NCI-H774 (cell line): ENCODE measurements at regions not wholly inside any gene's neighbourhood (a gene's known extent, or its start where the extent isn't known, plus 50 kb on each side); places are given as distances from the start of the nearest gene placed in this dataset.
"Not testable (repeated sequence)": the region's sequence is repeated elsewhere in the genome, so short reads cannot be mapped to it uniquely, and the experiment has no call there.

Experiments used
- DNase-seq: peaks from one replicate; lab custom pipeline; 2025; lab: John Stamatoyannopoulos, UW

DNA sequence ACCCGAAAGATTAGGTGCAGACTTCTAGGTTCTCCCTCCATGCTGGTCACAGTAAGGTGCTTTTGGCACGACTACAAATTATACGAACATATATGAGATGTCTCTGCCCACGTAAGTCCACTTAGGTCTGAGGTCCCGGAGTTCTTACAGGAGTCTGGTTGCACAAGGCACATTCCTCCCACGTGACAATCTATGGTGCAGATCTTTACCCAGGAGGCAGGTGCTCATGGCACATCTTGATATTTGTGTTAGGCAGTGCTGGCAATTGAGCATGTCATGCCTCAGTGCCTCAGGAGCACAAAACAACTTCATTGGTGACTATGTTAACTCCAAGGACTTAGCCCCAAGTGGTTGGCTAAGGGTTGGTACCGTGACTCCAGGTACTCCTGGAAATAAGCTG is 92.0 kb upstream of the AMN1 start:
- DNase-seq, result no peak

DNA sequence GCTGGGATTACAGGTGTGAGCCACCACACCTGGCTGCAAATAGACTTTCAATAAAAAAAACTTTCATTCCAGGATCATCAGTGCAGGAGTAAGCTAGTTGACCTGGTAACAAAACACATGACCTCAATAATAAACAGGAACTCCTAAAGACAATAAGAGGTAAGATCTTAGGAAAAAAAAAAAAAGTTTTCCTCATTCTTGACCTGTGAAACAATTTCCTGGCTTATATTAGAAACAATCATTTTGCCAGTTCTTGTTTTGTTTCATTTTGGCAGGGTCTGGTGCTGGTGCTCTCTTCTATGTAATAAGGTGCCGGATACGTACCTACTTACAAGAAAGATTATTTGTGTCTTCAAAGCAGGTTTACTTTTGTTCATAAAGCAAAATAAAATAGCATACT is 90.6 kb upstream of the AMN1 start:
- DNase-seq, result no peak

DNA sequence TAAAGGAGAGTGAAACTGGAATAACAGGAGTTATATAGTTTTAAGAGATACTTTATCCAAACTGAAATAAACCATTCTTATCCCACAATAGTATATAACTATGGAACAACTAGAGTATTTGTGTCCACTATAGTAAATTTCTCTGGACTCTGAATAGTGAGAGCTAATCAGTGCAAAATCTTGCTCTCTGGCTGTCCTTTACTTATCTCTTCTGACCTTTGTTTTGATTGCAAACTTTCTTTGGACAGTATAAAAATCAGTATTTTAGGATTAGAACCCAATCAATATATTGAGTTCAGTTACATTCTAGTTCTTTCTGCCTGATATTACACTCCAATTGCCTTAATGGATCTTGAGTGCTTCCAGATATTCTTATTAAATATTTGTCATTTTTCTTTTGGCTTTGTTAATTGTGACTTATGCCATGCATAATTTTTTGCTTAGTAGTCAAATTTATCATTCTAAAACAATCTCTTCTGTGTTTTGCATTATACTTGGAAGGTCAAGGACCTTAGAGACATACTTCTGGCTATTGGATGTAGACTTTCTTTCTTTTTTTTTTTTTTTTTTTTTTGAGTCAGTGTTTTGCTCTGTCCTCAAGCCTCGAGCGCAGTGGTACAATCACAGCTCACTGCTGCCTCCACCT is 89.9 kb upstream of the AMN1 start:
- no peak for DNase-seq

DNA sequence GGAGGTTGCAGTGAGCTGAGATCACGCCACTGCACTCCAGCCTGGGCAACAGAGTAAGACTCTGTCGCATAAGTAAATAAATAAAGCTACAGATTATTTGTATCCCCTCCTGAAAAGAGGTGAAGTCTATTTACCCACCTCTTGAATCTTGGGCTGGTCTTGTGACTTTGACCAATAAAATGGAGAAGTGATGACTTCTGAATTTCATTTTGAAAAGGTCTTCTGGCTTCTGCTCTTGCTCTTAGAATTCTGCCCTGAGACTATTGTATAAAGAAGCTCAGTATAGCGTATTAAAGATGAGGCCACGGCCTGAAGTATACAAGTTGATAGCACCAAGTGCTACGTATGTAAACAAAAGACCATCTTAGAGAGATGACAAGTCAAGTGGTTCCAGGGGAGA is 88.3 kb upstream of the AMN1 start:
- DNase-seq, result no peak

DNA sequence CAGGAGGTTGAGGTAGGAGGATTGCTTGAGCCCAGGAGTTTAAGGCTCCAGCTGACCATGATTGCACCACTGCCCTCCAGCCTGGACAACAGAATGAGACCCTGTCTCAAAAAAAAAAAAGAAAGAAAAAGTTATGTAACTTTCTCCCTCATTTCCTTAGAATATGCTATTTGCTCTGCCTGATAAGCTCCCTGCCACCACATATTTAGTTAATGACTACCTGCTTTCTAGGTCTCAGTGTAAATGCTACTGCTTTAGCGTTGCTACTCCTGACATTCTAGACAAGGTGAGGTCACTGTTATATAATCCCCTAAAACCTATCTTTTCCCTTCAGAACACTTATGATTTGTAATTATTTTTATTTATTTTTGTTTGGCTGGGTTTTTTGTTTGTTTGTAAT is 86.3 kb upstream of the AMN1 start:
- no peak for DNase-seq

DNA sequence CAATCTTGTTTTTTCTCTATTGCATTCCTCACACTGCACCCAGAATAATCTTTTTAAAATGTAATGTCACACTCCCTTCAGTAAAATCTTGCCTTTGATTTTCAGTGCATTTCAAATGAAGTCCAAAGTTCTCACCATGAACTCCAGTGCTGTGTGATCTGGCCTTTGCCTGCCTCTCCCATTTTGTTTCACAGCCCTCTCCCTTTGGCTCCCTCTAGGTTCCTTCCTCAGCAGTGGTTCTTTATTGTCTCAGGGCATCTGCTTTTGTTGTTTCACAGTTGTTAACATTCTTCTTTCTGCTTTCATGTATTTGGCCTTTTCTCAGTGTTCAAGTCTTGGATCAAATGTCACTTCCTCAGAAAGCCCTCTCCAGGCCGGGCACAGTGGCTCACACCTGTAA is 84.5 kb upstream of the AMN1 start:
- DNase-seq, result no peak

DNA sequence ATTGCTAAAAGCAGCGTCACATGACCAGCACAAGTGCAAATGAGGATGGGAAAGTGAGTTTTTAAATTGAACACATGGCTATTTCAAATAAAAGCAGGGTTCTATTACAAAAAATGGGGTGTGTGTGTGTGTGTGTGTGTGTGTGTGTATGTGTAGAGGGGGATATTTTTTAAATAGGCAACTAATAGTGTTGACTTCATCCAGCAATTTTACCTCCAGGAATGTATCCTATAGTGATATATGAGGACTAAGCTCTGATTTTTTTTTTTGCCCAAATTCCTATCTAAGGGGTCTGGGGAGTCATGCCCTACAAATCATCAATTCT is 78.9 kb upstream of the AMN1 start:
- DNase-seq, result no peak

DNA sequence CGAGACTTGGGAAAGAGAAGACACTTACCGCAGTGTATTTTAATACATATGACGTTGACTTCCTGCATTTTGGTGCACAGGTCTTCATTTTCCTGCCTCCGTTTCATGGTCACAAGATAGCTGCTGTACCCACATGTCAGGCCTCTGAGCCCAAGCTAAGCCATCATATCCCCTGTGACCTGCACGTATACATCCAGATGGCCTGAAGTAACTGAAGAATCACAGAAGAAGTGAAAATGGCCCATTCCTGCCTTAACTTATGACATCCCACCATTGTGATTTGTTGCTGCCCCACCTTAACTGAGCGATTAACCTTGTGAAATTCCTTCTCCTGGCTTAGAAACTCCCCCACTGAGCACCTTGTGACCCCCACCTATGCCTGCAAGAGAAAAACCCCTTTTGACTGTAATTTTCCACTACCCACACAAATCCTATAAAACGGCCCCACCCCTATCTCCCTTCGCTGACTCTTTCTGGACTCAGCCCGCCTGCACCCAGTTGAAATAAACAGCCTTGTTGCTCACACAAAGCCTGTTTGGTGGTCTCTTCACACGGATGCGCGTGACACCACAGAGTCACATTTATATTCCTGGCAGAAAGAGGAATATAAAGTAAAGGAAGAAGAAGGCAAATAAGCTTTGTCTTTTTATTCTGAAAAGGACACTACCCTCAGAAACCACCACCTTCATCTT is 78.4 kb upstream of the AMN1 start:
- not testable (repeated sequence) for DNase-seq

DNA sequence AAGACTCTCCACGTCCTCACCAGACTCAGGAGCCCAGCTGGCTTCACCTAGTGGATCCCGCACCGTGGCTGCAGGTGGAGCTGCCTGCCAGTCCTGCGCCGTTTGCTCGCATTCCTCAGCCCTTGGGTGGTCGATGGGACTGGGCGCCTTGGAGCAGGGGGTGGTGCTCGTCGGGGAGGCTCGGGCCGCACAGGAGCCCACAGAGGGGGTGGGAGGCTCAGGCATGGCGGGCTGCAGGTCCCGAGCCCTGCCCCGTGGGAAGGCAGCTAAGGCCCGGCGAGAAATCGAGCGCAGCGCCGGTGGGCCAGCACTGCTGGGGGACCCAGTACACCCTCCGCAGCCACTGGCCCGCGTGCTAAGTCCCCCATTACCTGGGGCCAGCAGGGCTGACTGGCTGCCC is 76.9 kb upstream of the AMN1 start:
- DNase-seq, result not testable (repeated sequence)

DNA sequence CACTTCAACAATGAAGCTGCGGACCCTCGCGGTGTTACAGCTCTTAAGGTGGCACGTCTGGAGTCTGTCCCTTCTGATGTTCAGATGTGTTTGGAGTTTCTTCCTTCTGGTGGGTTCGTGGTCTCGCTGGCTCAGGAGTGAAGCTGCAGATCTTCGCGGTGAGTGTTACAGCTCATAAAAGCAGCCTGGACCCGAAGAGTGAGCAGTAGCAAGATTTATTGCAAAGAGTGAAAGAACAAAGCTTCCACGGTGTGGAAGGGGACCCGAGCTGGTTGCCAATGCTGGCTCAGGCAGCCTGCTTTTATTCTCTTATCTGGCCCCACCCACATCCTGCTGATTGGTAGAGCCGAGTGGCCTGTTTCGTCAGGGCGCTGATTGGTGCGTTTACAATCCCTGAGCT is 75.9 kb upstream of the AMN1 start:
- DNase-seq, result not testable (repeated sequence)

DNA sequence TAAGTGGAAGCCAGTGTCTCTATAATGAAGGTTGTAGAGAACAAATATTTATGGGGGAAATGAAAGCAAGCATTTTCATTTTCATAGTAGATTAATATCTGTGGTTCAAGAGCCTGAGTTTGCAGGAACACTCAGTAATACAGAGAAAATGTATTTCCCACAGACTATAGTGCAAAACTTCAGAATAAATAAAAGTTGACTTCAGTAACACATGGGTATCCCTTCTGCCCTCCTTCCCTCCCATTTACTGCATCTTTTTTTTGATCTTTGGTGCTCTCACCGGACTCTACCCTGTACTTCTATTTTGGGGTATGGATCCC is 75.3 kb upstream of the AMN1 start:
- DNase-seq, result no peak

DNA sequence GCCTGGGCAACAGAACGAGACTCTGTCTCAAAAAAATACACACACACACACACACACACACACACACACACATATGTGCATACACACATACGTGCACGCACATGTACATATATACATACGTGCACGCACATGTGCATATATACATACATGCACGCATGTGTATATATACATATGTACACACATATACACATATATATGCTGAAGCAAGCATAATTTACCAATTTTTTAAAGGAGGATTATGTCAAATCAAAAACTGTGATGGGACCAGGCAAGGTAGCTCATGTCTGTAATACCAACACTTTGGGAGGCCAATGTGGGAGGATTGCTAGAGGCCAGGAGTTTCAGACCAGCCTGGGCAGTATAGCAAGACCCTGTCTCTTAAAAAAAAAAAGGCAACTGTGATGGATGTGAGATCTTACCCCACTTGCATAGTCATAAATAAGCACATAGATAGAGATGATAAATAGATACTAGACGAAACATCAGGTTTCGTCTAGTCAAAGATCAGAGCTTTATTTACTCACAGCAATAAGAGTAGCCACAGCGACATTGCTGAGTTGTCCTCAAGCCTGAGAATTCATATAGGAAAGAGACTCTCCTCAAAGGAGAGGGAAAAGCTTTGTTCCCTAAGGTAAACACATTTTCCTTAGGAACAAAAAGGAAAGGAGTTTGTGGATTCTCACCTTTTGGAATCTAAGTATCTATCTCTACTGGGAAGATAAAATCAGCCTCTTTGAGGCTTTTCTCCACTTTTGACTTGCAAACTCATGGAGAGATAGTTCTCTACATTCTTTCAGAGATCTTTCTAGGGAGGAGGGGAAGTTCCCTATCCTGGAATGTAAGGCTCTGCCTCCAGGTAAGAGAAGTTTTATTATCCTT is 74.7 kb upstream of the AMN1 start:
- no peak for DNase-seq

DNA sequence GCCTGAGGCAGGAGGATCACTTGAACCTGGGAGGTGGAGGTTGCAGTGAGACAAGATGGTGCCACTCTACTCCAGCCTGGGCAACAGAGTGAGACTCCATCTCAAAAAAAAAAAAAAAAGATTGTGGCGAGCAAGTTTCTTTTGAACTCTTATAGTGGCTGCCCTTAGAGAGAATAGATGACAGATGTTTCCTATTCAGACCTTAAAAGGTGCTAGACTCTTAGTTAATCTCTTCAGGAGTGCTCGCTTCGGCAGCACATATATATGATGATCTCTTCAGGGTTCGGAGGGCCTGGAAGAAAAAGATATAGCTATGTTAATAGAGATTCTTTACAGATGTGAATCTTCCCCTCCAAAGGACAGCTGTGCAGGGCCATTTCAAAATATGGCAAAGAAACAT is 73.1 kb upstream of the AMN1 start:
- DNase-seq, result no peak

DNA sequence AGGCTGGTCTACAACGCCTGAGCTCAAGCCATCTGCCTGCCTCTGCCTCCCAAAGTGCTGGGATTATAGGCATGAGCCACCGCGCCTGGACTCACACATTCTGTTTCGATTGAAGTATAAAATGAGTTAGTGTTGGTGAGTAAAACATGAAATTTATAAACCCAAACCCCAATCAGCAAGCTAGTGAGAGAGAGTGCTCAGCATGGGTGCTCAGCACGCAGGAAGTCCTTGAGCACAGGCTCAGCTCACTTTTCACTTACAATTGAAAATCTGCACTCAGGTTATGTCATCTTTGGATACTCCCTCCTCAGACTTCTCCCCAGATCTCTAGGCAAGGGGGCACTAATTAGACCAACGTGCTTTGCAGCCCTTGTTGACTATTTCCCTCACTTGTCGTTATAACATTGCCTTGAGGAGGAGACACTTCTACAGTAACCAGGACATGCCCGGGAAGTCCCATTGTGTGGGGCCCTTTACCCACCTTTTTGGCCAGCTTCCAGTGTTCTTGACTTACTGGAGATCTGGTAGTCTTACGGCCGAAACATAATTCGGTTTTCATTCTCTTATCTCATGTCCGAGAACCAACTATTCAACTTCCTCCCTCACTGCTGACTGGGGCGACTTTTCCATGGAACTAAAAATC is 68.5 kb upstream of the AMN1 start:
- DNase-seq, result no peak

DNA sequence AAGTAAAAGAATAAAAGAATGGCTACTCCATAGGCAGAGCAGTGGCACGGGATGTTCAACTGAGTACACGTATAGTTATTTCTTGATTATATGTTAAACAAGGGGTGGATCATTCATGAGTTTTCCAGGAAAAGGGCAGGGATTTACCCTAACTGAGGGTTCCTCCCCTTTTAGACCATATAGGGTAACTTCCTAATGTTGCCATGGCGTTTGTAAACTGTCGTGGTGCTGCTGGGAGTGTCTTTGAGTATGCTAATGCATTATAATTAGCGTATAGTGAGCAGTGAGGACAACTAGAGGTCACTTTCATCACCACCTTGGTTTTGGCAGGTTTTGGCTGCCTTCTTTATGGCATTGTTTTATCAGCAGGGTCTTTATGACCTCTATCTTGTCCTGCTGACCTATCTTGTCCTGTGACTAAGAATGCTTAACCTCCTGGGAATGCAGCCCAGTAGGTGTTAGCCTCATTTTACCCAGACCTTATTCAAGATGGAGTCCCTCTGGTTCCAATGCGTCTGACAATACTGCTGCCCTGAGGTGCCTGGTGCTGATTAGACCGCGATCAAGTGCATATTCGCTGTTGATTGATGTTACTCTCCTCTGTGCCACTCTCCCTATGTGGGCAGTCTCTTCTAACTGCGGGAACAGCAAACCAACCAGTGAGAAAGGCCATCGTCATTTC is 67.6 kb upstream of the AMN1 start:
- no peak for DNase-seq

DNA sequence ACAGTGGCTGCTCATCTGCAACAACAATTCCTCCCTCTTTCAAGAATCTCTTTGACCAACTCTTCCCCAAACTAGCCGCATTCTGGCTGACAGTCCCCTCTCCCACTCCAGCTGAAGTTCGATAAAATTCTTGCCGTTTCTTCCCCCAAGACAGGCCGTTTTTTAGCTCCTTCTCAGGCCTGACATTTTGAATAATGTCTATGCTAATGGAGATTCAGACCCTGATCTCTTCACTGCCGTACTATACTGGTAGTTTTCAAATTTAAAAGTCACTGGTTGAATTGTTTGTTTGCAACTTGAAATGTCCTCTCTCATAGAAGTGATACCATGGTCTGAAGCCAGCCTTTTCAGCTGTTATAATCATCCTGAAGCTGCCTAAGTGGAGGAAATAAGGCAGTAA is 65.9 kb upstream of the AMN1 start:
- no peak for DNase-seq

DNA sequence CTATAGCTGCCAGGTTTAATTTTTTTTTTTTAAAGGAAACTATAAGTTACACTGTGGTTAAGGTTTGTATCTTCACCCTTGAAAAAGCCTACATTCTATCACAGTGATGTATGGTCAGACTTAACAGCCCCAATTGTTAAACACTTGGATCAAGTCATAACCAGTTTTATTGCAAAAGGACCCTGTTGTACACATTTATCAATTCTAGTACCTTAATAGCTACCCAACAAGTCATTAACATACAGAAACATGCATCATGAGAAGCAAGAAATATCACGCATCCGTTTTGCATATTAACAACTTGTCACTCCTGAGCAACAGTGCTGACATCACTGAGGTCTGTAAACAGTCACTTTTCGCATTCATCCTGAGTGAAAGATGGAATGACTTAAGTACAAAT is 62.4 kb upstream of the AMN1 start:
- not testable (repeated sequence) for DNase-seq

DNA sequence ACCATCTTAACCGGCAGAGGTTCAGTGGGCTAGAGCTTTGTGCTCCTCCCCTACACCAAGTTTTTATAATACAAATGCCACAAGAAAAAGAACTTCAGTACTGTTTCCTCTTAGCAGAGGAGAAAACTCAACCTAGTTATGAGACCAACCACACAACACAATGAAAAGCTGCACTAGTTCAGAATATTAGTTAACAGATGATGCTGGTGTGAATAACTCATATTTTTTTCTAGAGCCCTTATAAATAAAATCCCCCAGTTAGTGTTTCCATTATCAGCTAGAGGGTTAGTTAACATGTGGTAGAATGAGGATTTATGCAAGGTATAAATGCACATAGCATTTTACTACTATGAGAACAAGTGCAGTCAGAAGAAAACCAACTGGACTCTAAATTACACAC is 61.9 kb upstream of the AMN1 start:
- no peak for DNase-seq

DNA sequence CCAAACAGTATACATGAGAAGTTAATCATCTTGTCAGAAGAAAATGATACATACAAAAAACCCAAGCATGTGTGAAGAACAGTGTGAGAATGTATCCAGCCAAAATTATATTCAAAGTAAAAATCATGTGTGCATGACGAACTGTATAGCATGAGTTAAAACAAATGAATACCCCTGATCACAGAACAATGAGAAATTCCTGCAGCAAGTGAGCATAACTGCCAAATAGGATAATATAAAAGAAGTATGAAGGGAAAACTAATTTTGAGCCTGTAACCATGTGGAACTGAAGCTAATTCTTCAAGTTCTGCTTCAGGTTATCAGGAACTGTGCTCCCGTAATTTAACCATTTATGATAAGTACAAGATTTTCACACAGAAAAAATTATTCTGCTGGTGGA is 56.5 kb upstream of the AMN1 start:
- no peak for DNase-seq

DNA sequence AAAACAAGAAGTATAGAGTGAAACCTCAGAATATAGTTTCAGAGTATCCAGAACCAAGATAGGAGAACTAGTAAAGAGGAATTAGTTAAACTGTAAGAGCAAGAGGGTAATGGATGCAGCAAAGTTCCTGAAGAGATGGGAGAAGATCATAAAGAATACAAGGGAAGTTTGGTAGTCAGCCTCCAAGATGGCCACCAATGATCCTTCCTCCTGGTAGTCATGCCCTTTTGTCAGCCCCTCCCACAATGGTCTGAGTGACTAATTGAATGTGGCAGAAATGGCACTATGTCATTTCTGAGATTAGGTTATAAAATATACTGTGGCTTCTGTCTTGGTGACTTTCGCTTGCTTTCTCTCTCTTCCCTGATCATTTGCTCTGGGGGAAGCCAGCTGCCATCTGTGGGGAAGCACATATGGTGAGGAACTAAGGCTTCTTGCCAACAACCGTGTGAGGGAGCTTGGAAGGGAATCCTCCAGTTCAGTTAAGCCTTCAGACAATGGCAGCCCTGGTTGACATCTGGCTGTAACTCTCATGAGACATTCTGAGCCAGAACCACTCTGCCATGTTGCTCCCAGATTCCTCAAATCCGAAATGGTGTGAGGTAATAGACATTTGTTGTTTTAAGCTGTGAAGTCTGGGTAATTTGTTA is 55.3 kb upstream of the AMN1 start:
- DNase-seq, result no peak

DNA sequence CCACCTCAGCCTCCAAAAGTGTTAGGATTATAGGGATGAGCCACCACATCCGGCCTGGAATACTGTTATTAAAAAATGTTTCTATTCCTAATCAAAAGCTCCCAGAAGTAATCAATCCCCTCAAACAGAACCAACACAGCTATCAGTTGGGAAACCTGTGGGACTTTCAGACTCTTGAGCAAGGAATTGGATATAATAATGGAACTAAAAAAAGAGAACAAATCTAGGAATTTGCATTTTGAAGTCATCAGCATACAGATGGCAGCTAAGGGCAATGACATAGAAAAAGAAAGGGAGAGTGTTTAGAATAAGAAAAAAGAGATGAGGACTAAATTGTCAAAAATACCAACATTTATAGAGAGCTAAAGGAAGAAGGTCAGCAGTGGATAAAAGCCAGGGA is 54.7 kb upstream of the AMN1 start:
- DNase-seq, result no peak
